Left lobe of liver (tissue), 2 donors: ENCODE measurements at regions not wholly inside any gene's neighbourhood (a gene's known extent, or its start where the extent isn't known, plus 50 kb on each side); places are given as distances from the start of the nearest gene placed in this dataset.

Experiments
- ATAC-seq: fragments of 200-7000 bp; cut with Tn5 transposase; one replicate; pipeline ENCODE4 v1.9.1; 2020; ENCODE audit warnings: mild to moderate bottlenecking, moderate library complexity
- DNase-seq: peaks from one replicate; pipeline ENCODE4 v3.0.0-alpha.2; 2020; ENCODE audit warnings: low spot score
- donor health status: DM: no; HTN: no; CAD: no; lungs with moderate emphysema.
- donor health status: DM: no; HTN: yes; CAD: no.

DNA sequence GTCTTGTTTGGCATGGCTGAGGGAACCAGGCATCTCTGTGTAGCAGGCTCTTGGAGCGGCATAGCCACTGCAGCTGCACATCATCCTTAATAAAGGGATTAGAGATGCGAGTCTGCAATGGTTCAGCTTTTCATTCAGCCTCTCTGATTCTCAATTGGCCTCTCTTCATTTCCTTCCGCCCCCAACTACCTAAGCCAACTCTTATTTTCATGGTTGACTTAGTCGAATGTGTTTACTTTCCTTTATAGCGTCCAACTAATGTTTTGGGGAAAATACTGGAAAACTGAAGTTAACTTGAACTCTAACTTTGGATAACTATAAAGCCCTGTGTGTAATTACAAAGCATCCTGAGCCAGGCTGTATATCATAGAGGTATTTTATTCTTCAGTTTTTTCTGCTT is 202.2 kb upstream of the KIAA1217 start:
- ATAC-seq (no peak), DNase-seq (no peak)

DNA sequence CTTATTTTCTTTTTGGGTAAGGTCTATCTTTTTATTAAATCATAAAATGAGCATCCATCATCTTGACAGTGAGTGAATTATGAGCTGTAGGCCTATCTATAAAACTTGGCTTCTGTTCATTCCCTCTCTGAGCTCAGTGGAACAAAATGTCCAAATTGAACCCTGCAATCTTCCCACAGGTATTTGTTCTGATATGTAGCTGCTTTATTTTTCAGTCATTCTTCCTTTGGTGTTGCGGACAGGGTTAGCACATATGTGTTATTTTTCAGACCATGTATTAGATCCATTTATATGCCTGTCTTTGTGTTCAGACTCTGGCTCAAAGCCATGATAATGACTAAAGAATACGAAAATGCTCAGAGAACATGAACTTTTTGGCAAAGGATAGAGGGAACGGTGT is 201.6 kb upstream of the KIAA1217 start:
- no peak for DNase-seq
- ATAC-seq, result no peak

DNA sequence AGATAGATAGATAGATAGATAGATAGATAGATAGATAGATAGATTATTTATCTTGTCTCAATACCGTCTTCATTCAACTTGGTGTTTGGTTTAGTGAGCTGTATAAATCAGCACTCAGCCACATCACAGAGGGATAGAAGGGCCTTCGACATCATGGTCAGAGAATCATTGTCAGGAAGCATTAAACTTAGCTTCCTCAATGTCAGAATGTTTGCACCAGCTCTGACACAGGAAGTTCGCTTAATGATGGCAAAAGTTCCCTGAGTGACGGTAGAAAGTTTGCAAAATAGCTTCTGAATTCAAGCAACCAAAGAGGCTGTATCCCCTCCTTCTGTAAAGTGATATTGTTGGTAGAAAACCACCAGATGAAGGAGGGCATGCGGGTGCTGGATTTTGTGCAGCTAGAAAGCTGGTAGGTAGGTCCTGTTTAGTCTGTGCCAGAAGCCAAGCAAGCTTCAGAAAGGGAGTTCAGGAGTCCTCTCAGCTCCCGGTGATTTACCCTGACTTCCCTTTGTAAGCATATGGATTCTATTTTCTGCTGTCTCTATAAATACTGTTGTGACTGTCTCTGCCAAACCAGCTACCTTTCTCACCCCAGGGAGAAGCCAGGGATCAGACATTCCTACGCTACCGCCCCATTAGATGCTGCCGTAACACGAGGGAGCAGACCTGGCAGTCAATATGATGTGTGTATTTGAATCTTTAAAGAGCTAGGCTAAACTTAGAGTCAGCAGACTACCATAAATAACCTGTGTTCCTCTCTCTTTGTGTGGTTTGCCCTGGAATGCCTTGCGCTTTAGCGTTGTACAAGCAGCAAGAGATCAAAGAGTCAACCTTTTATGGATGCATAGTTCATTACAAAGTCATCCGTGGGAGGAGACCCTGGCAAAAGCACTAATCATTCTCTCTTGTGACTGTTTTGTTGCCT is 200.5 kb upstream of the KIAA1217 start:
- DNase-seq (no peak), ATAC-seq (no peak)

DNA sequence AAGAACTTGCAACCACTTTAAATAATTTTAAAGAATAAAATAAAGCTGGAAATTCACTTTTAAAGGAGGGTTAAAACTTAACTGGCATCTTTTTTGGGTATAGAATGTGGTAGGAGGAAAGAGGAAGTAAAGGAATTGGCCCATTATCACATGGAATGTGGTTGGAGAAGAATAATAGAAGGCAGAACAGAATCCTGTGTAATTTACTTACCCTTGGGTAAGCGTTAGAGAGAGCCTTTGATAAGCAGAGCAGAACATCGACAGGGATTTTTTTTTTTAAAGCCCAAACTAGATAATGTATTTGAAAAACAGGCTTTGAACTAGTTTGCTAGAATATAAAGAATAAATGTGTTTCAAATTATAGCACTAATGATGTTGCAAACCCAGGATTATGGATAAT is 199.8 kb upstream of the KIAA1217 start:
- DNase-seq (no peak), ATAC-seq (no peak)

- DNase-seq (no peak), ATAC-seq (no peak)
Measured at GRCh38 chr10:24009736-24010135, 199.2 kb upstream of the KIAA1217 start.

DNA sequence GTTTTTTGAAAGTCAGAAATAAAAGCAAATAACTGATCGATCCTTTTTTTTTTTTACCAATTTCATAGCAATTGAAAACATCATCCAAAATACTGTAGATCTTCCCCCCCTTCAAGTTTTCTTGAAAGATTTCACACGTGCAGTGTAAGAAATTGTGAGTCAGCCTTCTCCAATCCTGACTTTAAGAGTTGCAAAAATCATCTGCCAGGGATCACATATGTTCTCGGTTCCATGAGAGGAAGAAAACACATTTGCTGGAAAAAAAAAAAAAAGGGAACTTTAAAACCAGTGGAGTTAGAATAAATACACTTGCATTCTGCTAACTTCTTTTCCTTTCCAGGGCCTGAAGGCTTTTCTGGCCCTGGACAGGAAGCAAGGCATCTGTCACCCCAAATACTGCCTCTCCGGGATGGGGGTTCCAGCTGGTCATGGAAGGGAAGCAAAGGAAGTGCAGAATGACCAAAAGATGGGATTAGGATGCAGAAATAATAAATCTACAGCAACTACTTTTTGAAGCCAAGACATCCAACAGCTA is 198.4 kb upstream of the KIAA1217 start:
- DNase-seq, result no peak
- ATAC-seq, result no peak

DNA sequence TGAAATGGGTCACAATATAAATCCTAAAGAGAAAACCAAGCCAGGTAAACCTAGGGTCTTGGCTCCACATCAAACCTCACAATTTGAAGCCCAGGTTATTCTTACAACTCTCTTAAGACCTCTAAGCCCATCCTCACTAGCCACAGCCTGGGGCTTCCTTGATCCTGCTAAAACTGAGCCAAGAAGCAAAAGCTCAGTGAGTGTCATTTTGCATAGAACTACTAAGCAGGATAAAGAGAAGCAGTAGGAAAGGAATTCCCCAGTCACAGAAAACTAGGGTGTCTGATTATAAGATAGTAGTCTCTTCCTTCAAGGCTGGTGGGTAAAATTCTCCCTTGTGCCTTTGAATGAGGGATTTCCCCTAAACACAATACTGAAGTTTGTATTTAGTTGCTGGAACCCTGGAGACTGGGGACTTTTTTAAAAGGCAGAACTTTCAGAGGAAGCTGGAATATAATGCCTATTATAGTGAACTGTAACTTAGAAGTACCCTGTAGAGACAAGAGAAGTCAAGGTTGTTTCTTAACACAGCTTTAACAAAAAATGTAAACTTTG is 196.6 kb upstream of the KIAA1217 start:
- ATAC-seq, result no peak
- DNase-seq, result no peak

GRCh38 chr10:24027107-24027506 is 181.8 kb upstream of the KIAA1217 start:
- DNase-seq (no peak), ATAC-seq (peak; percentile 53)

DNA sequence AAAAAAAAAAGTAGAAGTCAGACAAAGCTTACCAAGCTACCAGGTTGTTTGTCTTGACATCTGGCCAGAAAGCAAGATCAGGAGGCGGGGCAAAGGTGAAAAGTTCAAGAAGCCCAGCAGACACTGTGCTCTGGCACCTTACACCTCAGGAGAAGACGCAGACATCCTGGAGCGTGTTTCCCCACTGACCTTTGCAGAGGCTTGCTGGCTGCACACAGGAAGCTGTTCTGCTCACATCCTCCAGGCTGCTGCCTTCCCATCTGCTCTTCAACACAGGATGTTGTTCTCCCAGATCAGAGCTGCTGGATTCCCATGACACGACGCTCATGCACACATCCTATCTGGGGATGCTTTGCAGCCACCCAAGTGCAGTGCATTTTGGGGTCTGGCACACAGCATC is 174.4 kb upstream of the KIAA1217 start:
- DNase-seq, result no peak
- peak; percentile 70 for ATAC-seq

DNA sequence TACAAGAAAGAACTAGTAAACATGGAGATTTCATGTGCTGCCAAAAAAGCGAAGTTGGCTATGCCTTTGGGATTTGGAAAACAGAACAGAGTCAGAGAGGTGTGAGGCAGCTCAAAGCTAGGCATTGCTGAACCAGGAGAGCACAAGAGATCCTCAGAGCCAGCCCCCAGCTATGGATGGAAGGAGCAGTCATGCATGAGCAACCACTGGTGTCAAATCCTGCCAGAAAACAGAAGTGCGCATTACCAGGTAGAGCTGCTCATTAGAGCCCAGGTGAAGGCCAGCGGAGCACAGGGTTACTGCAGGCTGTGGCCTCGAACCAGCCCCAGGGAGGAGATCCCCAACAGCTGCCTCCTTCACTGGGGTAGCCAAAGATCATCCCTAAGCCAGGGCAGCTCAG is 173.2 kb upstream of the KIAA1217 start:
- DNase-seq (no peak), ATAC-seq (no peak)

DNA sequence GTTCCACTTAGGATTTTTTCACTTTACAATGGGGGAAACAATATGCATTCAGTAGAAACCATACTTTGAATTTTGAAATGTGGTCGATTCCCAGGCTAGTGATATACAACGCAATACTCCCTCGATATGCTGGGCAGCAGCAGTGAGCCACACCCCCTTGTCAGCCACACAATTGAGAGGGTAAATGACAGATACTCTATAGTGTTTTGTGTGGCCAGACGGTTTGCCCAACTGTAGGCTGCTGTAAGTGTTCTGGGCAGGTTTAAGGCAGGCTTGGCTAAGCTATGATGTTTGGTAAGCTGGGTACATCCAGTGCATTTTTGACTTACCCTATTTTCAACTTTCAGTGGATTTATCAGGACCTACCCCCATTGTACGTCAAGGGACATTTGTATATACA is 169.6 kb upstream of the KIAA1217 start:
- ATAC-seq, result no peak

GRCh38 chr10:24039897-24040296 is 169.0 kb upstream of the KIAA1217 start:
- DNase-seq (no peak), ATAC-seq (no peak)

More for the DNA sequence above, 169.6 kb upstream of the KIAA1217 start:
- no peak for DNase-seq

- DNase-seq, result no peak
- ATAC-seq, result no peak
Measured at GRCh38 chr10:24041034-24041433, 167.9 kb upstream of the KIAA1217 start.

GRCh38 chr10:24041834-24042233 is 167.1 kb upstream of the KIAA1217 start:
- DNase-seq, result no peak
- no peak for ATAC-seq

- ATAC-seq (no peak), DNase-seq (no peak)
Measured at GRCh38 chr10:24042884-24043283, 166.1 kb upstream of the KIAA1217 start.

- no peak for ATAC-seq
- no peak for DNase-seq
Measured at GRCh38 chr10:24046060-24046459, 162.9 kb upstream of the KIAA1217 start.

- DNase-seq (no peak), ATAC-seq (no peak)
Measured at GRCh38 chr10:24047176-24047575, 161.8 kb upstream of the KIAA1217 start.

DNA sequence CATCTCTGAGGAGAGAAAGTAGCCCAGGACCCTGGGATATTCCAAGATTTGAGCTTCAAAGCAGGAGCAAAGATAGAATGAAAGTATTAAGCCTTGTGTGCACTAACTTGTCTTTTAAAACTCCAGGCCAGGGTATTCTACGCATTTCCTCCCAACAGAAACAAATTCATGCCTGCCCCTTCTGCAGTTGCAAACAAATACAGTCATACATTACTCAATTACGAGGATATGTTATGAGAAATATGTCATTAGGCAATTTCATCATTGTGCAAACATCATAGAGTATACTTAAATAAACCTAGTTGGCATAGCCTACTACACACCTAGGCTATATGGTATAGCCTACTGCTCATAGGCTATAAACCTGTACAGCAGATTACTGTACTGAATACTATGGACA is 154.5 kb upstream of the KIAA1217 start:
- DNase-seq, result no peak
- no peak for ATAC-seq

GRCh38 chr10:24080207-24080606 is 128.7 kb upstream of the KIAA1217 start:
- ATAC-seq (no peak), DNase-seq (no peak)

GRCh38 chr10:24086296-24087086 is 122.4 kb upstream of the KIAA1217 start:
- no peak for DNase-seq
- peak; percentile 25 for ATAC-seq

DNA sequence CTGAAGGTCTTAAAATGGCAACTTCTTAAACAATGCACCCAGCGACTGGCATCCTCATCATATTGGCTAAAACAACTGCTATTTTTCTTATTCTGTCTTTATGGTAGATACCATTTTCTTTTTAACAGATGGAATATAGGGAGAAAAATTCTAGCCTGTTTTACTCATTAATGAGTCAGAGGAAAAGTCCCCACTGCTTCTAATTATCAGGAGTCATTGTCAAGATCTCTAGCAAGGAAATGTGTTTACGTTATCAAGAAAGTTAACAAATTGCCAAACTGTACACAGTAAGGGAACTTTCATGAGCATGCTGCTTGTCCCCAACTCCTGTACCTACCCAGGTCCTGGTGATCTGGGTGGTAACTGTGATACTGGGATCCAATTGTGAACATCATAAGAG is 117.7 kb upstream of the KIAA1217 start:
- DNase-seq (no peak), ATAC-seq (no peak)

DNA sequence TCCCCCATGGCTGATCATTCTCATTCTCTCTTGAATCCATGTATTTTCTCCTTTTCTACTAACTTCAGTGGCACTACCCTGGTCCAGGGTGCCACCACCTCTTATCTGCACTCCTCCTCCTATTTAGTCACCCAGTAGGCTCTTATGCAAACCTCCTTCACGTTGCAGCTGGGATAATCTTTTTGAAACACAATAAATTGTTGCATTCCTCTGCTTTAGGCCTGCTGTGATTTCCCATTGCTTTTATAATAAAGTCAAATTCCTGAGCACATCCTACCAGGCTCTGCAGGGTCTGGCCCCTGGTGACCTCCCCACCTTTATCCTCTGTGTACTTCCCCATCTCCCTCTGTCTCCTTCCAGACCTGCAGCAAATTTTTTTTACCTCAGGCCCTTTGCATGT is 112.7 kb upstream of the KIAA1217 start:
- ATAC-seq (no peak), DNase-seq (no peak)
